ENCODE measurements at regions not wholly inside any gene's neighbourhood (a gene's known extent, or its start where the extent isn't known, plus 50 kb on each side); places are given as distances from the start of the nearest gene placed in this dataset.
"Not testable (repeated sequence)": the region's sequence is repeated elsewhere in the genome, so short reads cannot be mapped to it uniquely, and the experiment has no call there.

DNA sequence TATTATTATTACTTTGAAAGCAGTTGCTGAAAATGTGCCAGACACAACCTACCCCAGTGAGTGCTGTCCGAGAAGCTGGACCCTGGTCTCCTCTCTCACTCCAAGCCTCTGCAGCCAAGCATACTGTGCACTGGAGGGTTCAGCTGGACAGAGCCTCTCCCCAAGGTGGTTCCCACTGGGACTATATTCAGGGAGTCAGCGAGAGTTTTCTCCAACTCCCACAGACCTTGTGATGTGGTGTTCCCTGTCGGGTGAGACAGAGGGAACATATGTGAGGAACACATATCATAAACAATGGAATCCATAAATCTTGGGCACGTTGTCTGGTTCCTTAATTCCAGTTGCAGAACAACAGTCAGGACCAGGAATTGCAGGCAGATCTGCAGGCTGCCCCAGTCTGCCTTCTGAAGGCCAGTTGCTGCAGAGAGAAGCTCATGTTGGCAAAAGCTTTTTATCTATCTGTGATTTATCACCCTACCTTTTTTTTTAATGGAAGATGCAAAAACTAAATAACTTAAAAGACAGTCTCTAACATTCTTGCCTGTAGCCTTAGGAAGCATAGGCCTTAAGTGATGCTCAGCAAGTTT is 619.8 kb upstream of the TBX3 start:
- DNase-seq: no peak

DNA sequence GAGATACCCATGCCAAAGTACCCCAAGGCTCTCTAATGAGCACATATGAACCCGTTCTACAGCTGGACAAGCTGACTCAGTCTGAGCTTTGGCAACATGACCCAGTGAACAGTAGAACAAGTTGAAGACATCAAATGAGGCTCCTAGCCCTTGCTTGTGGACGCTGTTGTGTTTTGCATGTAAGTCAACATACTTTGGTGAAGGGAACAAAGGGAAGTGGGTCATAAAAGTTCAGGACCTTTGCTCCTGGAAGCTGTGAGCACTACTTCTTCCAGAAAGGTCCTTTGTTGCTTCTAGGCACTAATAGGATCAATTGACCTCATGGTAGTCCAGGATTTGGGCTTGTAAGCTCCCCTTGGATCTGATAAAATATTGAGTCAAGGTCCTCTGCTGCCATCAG is 613.5 kb upstream of the TBX3 start:
- no peak for DNase-seq

GRCh38 chr12:115296613-115297198 is 612.7 kb upstream of the TBX3 start:
- no peak for DNase-seq

DNA sequence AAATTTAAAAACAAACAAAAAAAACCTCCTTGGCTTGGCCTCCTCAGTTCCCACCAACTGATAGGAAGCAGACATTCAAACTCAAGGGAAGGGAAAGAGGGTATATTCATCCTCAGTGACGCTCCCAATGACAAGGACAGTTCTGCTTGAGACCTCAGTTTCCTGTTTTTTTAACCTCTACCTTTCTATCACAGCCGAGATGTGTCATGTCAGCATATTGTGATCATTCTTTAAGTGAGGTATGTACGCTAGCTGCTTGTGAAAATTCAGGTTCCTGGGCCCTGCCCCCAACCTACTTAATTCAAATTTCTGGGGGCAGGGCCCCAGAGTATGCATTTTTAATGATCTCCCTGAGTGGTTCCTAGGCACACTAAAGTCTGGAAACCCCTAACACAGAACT is 611.9 kb upstream of the TBX3 start:
- DNase-seq: no peak

- no peak for DNase-seq
Observed at GRCh38 chr12:115294453-115295133, 610.6 kb upstream of the TBX3 start.

DNA sequence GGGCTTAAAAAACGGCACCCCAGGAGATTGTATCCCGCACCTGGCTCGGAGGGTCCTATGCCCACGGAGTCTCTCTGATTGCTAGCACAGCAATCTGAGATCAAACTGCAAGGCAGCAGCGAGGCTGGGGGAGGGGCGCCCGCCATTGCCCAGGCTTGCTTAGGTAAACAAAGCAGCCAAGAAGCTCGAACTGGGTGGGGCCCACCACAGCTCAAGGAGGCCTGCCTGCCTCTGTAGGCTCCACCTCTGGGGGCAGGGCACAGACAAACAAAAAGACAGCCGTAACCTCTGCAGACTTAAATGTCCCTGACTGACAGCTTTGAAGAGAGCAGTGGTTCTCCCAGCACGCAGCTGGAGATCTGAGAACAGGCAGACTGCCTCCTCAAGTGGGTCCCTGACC is 601.5 kb upstream of the TBX3 start:
- DNase-seq: not testable (repeated sequence)

- no peak for DNase-seq
Observed at GRCh38 chr12:115273456-115273855, 589.5 kb upstream of the TBX3 start.

DNA sequence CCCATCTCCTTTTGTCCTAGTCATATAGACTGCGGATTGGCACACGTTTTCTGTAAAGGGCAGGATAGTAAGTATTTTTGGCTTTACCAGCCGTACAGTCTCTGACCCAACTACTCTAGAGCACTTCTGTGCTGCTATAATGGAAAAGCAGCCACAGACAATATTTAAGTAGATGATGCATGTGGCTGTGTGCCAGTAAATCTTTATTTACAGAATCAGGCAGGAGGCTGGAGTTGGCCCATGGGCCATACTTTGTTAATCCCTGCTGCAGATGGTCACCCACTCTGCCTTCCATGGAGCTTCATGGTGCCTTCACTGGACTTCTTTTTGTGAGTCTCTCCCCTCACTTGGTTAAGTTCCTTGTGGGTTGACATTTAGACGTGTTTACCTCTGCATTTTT is 584.5 kb upstream of the TBX3 start:
- no peak for DNase-seq

- no peak for DNase-seq
Observed at GRCh38 chr12:115267891-115268290, 583.9 kb upstream of the TBX3 start.

DNA sequence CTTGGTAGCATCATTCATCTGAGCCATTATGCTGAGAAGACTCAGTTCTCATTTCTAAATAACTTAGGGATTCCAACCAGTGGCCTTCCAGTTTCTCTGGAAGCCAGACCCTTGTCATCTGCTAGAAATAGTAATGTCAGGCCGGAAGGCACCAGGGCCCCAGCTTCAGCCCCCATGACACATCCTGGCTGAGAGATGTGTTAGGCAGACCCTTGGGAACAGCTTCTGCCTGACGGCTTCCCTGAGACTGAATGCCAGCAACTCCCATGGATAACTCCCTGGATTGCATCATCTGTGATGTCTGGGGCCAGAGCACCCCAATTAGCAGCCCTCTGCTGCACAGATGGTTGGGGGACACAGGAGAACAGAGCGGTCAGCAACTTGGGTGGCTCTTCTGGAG is 583.5 kb upstream of the TBX3 start:
- DNase-seq: no peak

DNA sequence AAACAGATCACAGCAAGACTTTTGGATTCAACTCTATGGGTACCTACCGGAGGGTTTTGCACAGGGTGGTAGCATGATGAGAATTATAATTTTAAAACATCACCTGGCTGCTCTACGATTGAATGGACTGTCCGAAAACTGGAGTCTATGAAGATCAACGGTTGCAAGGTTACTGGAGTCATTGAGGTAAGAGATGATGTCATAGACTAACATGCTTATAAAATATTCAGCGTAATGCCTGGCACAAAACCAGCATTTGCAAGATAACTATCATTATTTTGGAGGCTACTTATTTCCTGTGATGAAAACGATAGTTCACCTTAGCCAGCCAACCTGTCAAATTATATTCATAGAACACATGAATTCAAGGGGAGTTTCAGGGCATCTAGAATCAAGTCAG is 580.6 kb upstream of the TBX3 start:
- no peak for DNase-seq

GRCh38 chr12:115261691-115262398 is 577.9 kb upstream of the TBX3 start:
- DNase-seq: no peak

GRCh38 chr12:115260762-115261675 is 577.0 kb upstream of the TBX3 start:
- DNase-seq: no peak

- DNase-seq: no peak
Observed at GRCh38 chr12:115259968-115260747, 576.2 kb upstream of the TBX3 start.

DNA sequence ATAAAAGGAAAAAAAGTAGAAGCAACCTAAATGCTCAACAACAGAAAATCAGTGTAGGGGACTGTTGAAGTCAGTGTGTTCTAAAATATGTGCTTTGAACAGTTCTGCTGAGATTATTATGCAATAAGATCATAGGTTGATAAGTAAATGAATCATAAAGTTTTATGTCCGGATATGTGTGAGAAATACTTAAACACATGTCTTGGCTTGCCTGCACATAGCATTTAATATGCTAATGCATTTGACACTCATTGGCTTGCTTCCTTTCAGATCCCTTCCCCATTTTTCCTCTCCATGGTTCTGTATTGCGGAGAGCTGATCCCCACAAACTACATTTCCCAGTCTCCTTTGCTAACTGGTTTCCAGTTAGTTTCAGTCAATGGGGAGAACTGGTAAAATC is 573.8 kb upstream of the TBX3 start:
- no peak for DNase-seq

- DNase-seq: no peak
Observed at GRCh38 chr12:115255962-115256361, 572.0 kb upstream of the TBX3 start.

DNA sequence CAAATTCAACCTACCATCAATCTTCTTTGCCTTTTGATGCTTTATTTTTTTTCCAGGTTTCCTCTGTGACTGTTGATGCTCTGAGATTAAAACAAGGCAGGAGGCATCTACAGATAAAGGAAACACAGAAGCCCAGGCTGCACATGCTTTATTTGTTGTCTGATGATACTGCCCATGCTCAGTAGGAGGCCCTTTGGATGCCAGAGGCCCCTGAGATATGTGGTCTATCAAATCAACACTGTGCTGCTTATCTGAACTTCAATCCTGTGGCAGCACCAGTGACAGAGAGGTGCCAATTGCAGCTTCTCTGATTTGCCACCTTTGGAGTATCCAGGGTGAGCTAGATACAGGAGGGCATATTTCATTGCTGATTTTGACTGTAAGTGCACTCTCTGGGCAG is 571.3 kb upstream of the TBX3 start:
- DNase-seq: no peak

GRCh38 chr12:115253049-115253448 is 569.1 kb upstream of the TBX3 start:
- no peak for DNase-seq

GRCh38 chr12:115251727-115252126 is 567.8 kb upstream of the TBX3 start:
- DNase-seq: no peak

GRCh38 chr12:115249671-115250278 is 565.8 kb upstream of the TBX3 start:
- DNase-seq: no peak

DNA sequence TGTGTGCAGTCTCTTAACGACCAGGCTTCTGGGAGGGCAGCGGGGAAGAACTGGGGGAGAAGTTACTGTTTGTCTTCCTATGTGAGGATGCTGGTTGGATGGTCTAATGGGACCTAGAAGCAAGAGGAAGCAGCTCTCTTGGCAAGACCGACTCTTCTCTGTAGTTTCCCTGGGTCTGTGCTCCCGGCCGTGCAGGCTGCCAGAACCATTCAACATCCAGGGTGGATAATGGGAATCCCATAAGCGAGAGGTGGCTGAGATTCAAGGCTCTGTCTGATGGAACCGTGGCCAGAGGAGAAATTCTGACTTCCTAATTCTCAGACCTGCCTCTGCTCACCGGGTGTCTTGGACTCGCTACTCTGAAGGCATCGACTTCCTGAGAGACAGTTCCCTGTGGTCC is 561.0 kb upstream of the TBX3 start:
- no peak for DNase-seq

All from midbrain (tissue), 1 donor.